T-helper 1 cell (primary cell): ENCODE measurements at regions not wholly inside any gene's neighbourhood (a gene's known extent, or its start where the extent isn't known, plus 50 kb on each side); places are given as distances from the start of the nearest gene placed in this dataset.
A peak's percentile ranks its signal among the peaks of the same experiment; 100 is the strongest.

Experiments
- DNase-seq, 5 donors: peaks; one replicate each; pipeline ENCODE4 v3.0.0-alpha.2; 2012 to 2020

DNA sequence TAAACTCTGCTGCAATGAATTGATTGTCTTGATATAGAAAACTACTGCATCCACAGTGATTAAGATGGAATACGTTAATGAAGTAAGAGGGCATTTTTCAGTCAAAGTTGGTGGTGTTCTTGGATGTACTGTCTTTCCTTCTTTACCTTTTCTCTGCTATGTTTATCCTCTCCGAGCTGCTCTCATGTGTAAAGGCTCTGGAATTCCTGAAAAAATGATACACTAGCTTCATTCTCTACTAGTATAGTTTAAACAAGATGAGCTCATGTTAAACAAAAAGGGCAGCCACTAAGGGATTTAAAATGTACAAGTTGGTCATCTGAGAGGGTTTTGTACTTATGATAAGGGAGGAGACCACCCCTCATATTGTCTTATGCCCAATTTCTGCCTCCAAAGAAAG lies 504.6 kb upstream of the NECTIN3 start:
- DNase-seq, result no peak

DNA sequence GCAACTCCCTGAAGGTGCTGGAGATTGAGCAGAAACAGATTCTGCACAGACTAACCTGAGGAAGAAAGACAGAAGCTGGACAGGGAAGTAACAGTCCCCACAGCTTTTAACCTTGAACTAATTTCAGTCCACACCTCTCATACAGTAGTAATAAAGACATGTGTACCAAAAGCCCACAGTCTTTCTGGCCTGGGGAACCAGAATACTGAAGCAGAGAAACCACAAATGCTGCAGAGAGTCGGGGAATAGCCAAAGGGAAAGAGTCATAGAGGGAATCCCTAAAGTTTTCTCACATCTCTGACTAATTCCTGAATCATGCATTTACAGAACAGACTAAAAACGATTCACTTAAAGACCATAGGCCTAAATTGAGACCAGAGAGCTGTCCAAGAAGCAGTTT lies 503.4 kb upstream of the NECTIN3 start:
- DNase-seq, result no peak

DNA sequence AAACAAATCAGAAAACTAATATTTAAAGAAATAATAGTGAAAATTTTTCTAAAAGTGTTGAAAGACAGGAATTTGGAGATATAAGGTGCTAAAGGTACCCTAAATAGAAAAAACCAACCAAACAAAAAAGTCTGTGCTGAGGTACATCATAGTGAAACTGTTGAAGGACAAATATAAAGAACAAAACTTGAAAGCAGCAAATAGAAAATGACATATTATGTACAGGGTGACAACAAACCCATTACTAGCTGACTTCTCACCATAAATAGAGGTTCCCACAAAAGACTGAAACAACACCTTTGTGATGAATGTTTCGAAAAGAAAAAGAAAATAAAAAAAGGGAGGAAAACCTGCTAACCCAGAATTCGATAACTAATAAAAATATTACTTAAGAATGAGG lies 502.5 kb upstream of the NECTIN3 start:
- no peak for DNase-seq

DNA sequence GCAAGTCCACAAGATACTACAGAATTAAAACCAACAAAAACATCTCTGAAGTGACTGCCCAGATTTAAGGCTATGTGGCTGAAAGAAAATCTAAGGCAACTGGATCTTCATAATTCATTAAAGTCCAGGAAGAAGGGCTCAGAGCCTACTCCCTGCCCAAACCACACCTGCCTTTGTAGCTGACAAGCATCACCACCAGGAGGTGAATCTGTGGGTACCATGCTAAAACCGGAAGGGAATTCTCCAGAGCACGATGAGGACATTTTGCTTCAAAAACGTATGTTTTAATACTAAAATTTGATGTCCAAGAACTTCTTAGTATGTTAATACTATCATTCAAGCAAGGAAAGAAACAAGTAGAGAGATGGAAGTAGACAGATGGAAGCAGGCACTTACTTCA lies 495.9 kb upstream of the NECTIN3 start:
- DNase-seq, result no peak

DNA sequence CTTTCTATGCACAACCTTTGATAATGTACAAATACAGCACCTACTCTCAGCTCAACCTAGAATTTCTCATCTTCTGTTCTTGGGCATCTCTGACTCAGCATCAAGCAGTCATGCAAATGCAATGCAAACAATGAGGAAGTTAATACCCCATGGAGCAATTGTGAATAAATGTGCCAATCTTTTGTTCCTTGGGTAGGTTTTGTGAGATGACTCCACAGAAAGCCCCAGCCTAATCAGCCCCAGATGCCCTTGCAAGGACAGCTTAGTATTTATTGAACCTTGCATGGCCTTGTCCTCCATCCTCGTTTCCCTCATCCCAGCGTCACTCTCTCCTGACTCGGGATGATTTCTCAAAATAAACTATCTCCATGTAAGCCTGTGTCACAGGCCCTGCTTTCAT lies 494.7 kb upstream of the NECTIN3 start:
- DNase-seq, result no peak

DNA sequence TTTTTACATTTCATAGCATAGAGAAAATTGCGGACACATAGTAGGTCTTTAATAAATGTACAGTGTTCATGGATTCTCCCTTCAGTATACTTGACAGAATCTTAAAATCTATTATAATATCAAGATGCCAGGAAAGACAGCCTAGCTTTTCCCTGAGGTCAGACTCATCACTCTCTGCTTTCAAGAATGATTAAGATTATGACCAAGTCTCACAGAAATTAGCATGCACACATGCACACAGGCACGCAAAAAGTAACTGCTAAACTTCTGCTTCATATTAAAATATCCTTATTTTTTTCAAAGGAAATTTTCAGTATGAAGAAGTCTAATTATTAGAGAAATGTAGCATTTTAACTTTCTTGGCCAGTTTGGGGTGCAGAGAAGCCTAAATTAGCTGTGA lies 493.8 kb upstream of the NECTIN3 start:
- no peak for DNase-seq

DNA sequence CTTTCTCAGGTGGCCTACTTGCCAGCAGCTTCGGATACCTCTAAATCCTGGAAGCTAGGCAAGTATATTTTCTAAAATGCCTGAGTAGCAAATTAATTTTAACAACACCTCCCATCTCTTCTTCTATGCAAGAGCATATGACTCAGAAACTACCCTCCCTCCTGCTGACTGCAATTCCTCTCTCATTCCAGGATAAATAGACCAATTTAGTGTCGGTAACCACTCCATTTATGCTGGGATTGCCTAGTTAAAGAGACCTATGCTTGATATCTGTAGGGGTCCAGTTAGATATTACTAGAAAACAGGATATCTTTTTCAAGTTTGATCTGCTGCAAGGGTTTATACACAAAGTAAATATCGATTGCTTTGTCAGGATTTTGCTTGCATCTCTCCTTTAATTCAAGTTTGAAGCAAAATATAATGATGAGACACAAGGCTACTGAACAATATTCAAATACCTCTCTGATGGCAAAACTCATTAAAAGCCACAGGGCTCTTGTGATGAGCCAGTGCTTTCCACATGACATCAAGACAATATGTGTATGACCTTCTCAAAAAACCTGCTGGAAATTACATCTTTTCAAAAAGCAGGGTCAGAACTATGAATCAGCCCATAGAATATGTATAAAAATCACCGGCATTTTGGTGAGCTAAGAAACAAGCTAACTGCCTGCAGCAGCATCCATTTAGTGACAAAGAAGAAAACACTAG lies 491.6 kb upstream of the NECTIN3 start:
- DNase-seq, result no peak

DNA sequence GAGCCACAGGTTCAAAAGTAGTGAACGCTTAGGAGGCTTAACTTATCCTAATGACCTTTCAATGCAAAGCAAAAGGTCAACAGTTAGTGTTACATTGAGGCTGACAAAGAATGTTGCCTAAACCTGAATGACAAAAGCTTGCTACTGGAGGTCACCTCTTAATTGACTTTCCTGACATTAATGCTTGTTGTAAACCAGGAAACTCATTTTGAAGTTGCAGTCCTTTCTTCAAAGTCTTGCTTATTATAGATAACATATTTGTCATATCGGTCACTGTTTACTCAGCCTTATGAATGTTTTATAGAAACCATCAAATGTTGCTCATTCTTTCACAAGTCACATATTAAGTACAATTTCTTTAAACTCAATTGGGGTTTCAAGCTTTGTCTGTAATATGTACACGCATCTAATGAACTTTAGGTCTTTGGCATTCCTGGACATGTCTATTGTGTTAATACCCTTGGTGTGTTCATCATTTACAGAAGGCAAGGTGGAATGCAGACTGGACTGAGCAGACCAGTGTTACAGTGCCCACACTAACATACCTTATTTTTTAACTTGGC lies 488.2 kb upstream of the NECTIN3 start:
- no peak for DNase-seq

DNA sequence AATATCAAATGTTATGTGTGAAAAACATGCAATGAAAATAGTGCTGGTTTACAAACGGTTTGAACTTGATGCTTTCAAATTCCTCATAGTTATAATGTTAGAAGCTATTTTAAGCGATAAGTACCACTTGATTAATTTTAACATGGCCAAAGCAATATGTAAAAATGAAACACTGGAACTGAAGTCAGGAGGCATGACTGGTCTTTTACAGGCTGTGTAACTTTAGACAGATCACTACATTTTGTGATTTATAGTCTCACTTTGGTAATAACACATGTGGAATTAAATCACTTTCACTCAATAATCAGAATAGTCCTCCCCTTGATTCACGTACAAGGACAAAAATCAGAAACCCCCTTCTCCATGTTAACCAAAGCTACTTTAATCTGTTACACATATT lies 482.7 kb upstream of the NECTIN3 start:
- no peak for DNase-seq

DNA sequence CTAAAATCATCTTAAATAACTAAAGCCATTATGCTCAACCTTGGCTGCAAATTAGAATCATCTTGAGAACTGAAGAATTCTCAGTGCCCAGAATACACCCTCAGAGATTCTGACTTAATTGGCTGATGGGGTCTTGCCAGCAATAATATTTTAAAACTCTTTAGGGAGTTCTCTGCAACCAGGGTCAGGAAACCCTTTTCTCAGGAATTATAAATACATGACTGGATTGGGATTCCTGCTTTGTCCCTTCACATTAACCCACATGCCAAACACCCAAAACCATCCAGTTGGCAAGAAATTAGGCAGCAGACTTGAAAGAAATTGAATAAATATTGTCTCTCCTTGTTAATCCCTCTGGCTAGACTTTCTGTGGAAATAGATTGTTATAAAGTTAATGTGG lies 482.3 kb upstream of the NECTIN3 start:
- DNase-seq, result no peak

DNA sequence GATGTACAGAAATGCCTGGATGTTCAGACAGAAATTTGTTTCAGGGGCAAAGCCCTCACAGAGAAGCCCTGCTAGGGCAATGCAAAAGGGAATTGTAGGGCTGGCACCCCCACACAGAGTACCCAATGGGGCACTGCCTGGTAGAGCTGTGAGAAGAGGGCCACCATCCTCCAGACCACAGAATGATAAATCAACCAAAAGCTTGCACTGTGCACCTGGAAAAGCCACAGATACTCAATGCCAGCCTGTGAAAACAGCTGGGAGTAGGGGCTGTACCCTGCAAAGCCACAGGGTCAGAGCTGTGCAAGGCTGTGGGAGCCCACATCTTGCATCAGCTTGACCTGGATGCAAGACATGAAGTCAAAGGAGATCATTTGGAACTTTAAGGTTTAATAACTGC lies 477.9 kb upstream of the NECTIN3 start:
- DNase-seq, result no peak

DNA sequence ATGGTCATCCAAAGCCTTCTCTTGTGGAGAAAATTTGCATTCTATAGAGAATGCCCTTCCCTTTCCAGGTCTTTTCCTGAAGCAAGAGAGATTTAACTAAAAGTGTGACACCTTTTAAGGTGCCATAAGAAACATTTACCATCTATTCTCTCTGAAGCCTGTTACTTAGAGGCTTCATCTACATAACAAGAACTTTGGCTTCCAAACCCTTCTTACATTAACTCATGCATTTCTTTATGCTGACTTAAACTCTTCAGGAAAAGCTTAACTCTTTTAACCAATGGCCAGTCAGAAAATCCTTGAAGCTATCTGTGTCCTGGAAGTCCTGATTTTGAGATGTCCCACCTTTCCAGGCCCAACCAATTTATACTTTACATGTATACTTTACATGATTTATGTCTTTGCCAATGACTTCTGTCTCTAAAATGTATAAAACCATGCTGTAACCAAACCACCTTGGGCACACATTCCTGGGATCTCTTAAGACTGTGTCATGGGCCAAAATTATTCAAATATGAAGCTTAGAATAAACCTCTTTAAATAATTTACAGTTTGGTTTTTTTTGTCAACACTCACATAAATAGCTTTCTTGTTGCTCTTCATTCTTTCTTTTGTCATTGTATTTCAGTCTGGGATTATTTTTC lies 472.6 kb upstream of the NECTIN3 start:
- DNase-seq, result no peak

DNA sequence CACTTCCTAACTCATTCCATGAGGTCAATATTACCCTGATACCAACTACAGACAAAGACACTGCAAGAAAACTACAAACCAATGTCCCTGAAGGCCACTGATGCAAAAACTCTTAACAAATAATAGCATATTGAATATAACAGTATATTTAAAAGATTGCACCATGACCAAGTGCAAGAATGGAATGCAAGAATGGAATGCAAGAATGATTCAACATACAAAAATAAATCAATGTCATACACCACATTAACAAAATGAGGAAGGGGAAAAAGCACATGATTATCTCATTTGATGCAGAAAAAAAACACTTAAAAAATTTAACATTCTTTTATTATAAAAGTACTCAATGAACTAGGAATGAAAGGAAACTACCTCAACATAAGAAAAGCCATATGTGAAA lies 463.1 kb upstream of the NECTIN3 start:
- no peak for DNase-seq

DNA sequence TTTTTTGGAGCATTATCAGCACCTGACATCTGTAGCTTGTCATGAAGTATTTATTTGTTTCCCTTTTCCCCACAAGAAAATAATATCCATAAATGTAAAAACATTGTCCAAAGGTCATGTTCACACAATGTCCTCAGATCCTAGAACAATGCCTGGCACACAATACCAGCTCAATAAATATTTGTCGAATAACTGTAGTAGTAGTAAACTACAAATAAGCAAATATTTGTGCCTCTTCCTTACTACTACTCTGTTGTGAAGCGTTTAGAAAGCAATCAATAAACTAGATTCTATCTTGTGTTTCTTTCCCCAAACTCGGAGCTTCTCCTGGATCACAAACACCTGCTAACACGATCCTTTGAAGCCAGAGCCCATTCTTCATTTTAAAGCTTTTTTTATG lies 459.6 kb upstream of the NECTIN3 start:
- DNase-seq, result no peak

DNA sequence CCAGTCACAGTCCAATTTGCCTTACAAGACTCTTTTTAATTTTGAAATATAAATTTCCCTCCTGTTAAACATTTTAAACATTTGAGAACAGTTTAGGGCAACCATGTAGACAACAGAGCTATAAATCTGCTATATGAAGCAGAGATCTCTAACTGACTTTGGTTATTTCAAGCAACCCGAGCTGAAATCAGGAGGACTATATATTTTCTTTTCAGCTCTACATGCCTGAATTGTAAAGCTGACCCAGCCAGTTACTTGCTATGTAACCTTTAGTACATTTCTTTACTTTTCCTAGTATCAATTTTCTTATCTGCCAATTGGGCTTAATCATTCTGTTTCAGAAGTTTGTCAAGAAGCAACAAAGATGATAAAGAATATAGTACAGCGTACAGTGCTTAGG lies 457.4 kb upstream of the NECTIN3 start:
- no peak for DNase-seq

DNA sequence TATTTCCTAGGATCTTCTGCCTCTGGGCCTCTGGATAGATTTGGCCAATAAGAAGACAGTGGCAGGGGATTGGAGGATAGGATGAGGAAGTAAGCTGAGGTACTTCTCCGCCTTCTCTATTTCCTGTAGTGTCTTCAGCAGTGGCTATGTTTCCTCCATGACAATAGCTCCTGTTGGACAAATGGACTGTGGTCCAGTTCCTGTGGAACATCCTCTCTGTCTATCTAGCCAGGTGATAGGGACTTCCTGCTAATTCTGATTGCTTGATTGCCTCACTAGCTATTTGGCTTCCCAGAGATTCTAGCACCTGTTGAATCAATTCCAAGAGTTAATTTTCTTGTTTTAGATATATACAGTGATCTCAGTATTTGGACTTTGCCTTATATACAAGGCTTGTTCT lies 456.2 kb upstream of the NECTIN3 start:
- DNase-seq, result no peak

DNA sequence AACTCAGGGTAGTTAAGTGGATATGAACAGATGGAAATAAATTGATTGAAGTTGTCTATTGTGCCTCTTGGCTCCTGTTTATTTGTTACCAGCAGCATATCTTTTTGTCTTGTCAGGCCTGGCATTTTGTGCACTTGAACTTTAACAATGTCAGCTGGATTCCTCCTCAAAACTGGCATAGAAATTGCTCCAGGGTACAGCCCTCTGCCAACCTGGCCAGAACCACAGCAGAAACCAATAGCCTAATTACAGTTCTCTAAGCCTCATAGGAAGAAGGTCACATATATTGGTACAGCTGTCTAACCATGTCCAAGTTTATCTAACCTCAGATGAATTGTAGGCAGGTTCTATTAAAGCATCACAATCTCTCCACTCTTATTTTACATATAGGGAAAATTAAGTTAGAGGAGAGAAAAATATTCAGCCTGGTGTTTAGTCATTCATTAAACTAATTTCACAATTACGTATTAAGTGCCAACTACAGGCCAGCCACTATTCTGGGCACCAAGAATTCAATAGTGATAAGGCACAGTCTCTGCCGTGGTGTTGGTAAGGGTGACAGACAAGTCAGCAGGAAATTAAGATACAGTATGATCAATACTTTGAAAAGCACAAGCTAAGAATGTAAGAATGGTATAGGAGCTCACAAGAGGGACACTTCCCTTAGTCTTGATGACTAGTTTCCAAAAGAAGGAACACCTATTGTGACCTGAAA lies 452.9 kb upstream of the NECTIN3 start:
- DNase-seq, result no peak

DNA sequence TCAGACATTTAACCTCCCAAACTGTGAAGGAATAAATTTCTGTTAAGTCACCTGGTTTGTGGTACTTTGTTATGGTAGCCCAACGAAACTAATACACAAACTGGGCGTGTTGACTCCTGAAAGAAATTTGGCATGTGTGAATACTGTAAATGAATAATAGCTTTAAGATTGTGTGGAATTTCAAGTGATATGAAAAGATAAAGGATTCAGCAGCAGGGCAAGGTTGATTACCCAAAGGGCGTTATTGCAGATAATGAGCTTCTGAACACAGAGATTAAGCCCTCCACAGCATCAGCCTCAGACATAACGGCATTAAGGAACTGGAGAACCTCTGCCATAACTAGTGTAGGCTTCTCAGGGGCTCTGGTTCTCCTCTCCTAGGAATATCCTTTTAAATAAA lies 451.5 kb upstream of the NECTIN3 start:
- no peak for DNase-seq

DNA sequence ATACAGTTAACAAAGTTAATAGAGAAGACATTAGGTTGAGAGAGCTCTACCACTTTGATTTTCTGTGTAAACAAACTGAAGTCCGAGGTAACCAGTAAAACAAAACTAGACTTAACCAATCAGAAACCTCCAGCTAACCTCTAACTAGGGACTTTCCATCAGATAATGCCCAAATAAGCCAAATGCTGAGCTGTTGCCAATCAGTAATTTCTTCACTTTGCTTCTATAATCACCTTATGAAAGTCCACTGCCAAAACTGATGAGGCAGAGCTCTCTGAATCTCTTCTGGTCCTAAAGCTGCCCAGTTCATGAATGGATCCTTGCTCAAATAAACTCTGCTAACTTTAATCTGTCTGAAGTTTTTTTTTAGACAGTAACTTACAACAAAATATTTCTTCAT lies 448.0 kb upstream of the NECTIN3 start:
- no peak for DNase-seq

DNA sequence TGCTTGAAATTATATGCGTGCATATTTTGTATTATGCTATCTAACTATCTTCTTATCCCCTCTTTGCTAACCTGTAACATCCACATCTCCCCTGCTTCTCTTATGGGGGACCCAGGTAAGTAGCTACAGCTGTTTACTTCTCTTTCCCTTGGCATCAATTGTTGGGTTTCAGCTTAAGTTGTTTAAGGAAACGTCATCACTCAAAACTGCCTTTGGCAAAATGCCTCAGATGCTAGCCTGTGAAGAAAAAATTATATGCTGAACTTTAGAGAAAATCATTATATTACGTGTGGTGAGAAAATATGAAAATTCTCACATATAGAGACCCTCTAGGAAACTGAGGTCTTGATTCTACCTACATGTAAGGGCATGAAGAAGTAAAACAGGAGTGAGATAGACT lies 447.0 kb upstream of the NECTIN3 start:
- DNase-seq, result no peak

DNA sequence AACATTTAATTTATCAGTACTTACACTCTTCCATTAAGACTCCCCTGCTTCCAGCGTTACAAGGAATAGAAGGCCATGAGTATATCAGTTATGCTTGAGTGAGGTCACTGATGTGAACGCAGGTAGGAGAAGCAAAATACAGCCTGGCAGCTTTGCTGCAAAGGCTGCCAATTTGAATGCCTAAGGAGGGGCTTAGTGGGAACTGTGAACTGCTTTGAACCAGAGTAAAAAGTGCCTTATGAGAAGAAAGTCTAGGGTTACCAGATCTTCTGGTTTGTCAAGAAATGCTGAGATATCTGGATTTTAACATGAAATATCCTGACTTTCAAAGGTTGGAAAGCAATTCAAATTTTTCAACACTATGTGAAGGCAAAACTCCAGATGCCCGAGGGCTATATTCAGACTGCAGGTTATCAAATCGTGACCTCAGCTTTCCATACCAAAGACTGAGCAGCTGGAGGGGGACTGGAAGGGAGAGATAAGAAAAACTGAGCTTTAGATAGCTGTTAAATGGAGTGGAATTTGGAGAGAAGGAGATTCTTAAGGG lies 446.3 kb upstream of the NECTIN3 start:
- DNase-seq, result no peak

DNA sequence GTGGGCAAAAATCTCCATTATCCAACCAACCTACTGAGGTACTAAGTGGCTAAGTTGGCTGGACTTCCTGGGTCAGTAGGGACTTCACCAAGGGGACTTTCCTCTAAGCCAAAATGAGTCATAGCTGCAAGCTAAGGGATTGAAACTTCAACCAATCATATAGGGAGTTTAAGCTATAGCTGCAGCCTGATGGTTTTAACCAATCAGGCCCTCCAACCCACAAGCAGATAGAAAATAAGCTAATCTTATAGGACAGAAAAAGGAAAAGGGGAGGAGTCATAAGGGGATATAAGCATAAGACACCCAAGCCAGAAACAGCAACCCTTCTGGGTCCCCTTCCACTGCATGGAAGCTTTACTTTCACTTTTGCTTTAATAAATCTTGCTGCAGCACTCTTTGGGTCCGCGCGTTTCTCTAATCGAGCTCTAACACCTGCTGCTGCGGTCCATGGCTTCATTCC lies 444.9 kb upstream of the NECTIN3 start:
- peak in 1 of 5 donors; percentile 29 for DNase-seq

DNA sequence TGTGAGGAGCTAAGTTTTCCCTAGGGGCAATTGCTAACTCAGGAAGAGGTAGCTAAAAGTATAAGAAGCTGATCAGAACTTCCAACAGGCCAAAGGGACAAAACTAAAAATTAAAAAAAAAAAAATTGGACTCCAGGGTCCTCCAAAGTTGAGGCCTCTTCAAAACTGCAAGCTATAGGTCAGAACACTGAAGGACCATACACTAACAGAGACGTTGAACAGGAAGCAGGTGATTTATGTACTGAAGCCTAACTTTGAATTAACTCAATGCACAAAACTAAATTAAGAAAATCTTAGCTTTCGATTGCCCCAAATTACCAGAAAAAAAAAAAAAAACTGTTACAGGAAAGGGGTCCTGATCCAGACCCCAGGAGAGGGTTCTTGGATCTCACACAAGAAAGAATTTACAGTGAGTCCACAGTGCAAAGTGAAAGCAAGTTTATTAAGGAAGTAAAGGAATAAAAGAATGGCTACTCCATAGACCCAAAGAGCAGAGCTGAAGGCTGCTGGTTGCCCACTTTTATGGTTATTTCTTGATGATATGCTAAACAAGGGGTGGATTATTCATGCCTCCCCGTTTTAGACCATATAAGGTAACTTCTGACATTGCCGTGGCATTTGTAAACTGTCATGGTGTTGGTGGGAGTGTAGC lies 442.8 kb upstream of the NECTIN3 start:
- no peak for DNase-seq
